HG02678 (cell line): ENCODE measurements at regions not wholly inside any gene's neighbourhood (a gene's known extent, or its start where the extent isn't known, plus 50 kb on each side); places are given as distances from the start of the nearest gene placed in this dataset.
"Not testable (repeated sequence)": the region's sequence is repeated elsewhere in the genome, so short reads cannot be mapped to it uniquely, and the experiment has no call there.

Experiments
- ATAC-seq: cut with Tn5 transposase; IDR thresholded peaks from one replicate; pipeline ENCODE4 v1.9.1; 2021; ENCODE audit warnings: mild to moderate bottlenecking, moderate library complexity; ENCODE audit not compliant: unreplicated experiment

DNA sequence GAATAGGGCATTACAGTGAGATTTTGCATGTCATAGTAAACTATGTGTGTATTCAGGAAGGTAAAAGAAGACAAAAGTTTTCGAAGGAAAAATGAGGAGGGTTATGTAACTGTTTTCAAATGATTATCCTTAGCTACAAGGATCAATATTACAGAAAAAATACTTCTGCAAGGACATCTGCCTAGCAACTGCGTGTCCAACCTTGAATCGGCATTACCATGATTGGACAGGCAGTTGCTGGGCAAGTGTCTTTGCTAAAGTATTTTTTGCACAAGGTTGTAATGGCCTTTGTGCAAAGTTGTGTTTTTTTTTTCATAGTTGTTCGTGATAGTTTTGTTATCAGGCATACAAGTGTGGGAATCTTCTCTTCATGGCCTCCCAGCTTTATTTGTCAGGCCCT is 136.8 kb downstream of the FASLG start:
- ATAC-seq = no peak

- not testable (repeated sequence) for ATAC-seq
These were observed 140.9 kb downstream of the FASLG start for GRCh38 chr1:172799804-172800203.

DNA sequence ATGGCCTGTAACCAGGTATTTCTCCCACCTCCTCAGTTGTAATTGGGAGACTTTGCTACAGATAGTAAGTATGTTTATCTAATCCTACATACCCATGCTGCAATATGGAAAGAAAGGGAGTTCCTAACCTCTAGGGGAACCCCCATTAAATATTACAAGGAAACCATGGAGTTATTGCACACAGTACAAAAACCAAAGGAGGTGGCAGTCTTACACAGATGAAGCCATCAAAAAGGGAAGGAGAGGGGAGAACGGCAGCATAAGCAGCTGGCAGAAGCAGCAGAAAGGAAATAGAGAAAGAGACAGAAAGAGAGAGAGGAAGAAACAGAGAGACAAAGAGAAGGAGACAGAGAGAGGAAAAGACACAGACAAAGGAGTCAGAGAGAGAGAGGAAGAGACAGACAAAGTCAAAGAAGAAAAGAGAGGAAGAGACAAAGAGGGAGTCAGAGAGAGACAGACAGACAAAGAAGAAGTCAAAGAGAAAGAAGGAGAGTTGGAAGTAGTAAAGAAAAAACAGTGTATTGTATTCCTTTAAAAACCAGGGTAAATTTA is 142.9 kb downstream of the FASLG start:
- ATAC-seq = no peak

DNA sequence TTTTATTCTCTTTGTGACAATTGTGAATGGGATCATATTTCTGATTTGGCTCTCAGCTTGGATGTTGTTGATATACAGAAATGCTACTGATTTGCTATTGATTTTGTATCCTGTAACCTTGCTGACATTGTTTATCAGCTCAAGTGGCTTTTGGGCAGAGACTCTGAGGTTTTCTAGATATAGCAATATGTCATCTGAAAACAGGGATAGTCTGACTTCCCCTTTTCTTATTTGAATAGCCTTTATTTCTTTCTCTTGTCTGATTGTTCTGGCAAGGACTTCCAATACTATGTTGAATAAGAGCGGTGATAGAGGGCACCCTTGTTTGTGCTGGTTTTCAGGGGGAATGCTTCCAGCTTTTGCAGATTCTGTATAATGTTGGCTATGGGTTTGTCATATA is 150.8 kb downstream of the FASLG start:
- no peak for ATAC-seq

DNA sequence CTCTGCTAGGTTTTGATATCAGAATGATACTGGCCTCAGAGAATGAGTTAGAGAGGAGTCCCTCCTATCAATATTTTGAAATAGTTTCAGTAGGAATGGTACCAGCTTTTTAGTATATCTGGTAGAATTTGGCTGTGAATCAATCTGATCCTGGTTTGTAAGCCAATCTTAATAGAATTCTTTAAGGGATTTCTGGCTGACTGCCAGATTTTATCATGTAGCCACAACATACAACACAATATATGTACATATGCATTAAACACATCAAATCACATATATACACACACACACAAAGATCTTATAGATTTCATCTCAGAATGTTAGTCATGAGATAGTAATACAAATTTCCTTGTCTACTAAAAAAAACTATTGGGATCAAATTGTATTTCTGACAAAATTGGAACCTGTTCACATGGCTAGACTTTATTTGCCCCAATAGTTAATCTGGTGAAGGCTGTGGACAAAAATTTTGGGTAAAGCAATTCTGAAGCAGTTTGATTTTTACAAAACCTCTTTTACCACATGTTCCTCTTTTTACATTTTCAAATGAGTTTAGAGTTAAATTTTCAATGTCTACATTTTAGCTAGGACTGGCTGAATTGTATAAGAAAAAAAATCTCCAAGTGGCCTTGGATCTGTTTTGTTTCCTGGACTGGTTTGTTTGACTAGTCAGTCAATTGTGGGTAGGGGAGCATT is 151.7 kb downstream of the FASLG start:
- ATAC-seq = no peak

- ATAC-seq = no peak
These were observed 152.8 kb downstream of the FASLG start for GRCh38 chr1:172811694-172812093.

DNA sequence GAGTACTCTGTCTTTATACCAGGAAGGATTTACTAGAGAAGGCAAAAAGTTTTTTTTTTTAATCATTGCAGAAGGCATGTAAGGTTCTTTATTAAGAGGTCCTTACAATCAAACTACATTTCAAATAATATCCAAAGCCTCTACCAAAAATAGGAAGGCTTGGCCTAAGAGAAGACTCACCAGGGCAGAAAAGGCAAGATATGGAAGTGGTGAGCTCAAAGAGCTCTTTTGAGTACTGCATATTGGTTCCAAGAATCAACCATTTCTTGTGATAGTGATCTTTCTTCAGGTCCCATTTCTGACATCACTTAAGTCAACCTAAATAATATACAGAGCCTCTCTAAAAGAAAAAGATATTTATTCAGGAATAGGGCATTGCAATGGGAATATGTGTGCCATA is 153.2 kb downstream of the FASLG start:
- ATAC-seq = no peak

- no peak for ATAC-seq
These were observed 154.4 kb downstream of the FASLG start for GRCh38 chr1:172813330-172813729.

DNA sequence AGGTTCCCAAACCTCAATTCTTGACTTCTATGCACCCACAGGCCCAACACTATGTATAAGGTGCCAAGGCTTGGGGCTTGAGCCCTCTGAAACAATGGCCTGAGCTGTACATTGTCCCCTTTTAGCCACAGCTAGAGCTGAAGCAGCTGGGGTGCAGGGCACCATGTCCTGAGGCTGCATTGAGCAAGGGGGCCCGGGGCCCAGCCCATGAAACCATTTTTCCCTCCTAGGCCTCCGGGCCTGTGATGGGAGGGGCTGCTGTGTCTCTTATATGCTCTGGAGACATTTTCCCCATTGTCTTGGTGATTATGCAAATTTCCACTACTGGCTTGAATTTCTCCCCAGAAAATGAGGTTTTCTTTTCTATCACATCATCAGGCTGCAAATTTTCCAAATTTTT is 155.5 kb downstream of the FASLG start:
- ATAC-seq = no peak

DNA sequence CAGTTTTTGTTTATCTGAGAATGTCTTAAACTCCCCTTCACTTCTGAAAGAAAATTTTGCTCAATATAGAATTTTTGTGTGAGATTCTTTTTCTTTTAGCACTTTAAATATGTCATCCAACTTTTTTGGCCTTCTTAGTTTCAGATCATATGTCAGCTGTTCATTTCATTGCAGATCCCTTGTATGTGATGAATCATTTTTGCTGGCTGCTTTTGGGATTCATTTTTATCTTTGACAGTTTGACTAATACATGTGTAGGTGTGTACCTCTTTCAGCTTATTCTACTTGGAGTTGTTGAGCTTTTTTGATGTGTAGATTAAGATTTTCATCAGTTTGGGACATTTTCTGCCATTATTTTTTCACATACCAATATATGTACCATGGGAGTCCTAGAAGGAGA is 156.8 kb downstream of the FASLG start:
- no peak for ATAC-seq

GRCh38 chr1:172818841-172819527 is 160.1 kb downstream of the FASLG start:
- peak; percentile 86 for ATAC-seq

GRCh38 chr1:172820475-172821158 is 161.7 kb downstream of the FASLG start:
- no peak for ATAC-seq

DNA sequence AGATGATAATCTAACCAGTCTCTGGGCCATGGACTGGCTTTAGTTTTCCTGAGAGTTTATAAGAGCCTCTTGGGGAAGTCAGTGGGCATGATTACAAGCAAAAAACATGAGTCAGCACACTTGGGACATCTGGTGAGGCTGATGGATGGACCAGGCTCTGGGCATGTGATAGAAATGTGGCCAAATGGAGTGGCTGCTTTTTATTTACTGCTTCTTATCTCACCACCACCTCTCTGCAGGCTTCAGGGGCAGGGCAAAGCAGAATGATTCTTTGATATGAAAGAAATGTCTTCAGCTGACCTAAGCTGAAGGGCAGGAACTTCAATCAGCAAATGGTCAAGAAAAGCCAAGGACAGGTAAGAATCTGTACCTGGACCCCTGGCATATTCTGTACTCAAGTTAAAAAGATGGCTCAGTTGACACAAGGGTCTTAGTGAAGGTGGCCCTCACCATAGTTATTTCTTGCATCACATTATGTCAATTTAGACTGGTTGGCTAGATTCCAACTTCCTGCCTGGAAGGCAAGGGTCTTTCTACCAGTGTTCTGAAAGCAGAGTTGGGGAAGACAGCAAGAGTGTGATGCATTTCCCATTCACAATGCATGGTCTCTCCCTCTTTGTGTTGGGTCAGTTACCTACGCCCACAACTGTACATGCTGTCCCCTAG is 162.8 kb downstream of the FASLG start:
- no peak for ATAC-seq

DNA sequence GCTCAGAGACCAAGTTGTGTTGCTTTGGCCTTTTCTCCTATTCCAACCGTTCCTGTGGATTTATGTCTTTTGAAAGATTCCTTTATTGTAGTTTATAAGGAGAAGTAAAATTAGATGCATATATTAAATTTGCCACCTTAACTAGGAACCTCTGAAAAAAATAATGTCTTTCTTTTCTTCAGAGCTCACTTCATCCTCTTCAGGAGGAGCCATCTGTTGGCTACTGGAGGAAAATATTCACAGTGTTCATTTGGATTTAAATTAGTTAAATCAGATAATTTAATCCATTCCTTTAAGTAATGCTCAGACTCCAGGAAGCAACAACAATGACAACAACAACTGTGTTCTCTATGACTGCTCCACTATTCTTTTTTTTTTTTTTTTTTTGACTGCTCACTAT is 164.0 kb downstream of the FASLG start:
- no peak for ATAC-seq

GRCh38 chr1:172823534-172823933 is 164.6 kb downstream of the FASLG start:
- no peak for ATAC-seq

DNA sequence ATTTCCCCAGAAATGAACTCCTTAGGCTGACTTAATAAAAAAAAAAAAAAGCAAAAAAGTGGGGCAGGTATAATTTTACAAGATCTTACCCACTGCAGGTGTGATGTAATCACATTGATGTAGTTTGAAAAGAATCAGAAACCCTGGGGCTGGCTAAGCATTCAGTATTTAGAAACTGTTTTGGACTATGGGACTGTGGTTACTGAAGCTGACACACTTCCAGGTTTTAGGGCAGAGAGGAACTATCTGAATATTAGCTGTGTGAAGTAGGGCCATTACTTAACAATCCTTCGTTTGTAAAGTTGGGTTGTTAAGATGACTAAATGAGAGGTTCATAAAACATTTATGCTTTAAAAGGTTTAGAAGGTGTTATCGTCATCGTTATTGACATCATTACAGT is 165.3 kb downstream of the FASLG start:
- ATAC-seq = no peak

DNA sequence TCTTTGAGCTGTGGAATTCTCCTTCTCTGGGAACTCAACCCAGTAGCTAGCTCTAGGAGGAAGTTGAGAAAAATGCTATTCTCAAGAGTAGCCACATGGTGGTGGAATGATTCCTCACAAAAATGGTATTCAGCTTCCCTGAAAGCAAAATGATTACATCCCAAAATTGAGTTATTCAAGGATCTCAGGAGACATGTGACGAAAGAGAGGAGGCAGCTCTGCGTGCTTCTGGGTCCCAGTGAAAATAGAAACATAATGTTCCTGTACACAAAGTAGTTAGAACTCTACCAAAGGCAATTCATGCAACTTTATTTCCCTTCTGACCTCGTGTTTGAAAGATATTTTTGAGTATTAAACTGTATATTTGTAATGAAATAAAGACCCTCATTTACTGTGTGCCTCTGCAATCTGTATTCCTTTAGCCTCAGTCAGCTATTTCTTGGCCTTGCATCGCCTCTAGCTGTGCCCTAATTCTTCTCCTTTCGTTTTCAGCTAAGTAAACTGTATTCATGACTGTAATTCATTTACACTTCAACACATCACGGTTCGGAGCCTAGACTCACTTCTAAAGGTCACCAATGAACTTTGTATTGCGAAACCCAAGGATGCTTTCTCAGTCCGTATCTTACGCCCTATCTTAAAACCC is 167.3 kb downstream of the FASLG start:
- ATAC-seq = peak; percentile 53

DNA sequence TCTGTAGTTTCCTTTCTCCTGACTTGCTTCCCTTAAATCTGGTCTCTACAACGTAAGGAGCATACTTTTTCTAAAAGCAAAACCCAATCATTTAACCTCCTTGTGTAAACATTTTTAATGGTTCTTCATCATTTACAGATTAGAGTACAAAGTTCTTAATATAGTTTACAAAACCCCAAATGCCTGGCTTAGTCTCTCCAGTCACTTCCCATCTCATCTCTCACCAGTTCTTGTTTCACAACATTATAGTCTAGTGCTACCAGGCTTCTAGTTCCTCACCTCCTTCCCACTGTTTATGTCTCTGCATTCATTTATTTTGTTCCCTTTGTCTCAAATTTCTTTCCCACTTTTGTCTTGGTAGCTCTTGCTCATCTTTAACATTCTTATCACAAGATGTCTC is 168.4 kb downstream of the FASLG start:
- no peak for ATAC-seq

GRCh38 chr1:172827841-172828240 is 168.9 kb downstream of the FASLG start:
- ATAC-seq = no peak

GRCh38 chr1:172832006-172832725 is 173.3 kb downstream of the FASLG start:
- ATAC-seq = no peak
